Gastroesophageal sphincter (tissue), 4 donors: ENCODE measurements at regions not wholly inside any gene's neighbourhood (a gene's known extent, or its start where the extent isn't known, plus 50 kb on each side); places are given as distances from the start of the nearest gene placed in this dataset.

Experiments
- ATAC-seq: fragments of 150-250 bp; one replicate; pipeline ENCODE4 v1.9.1; 2016; ENCODE audit warnings: mild to moderate bottlenecking, moderate library complexity
- H3K27ac ChIP-seq, 4 donors: fragments of 200-600 bp; sonication (generic) in 3 of 4; 1 replicate in 3 of 4; 2 replicates in 1 of 4; pipeline ENCODE4 v1.5.1; 2016 to 2019
- H3K27me3 ChIP-seq: fragments of 200-600 bp; sonication (generic); one replicate; pipeline ENCODE4 v1.5.1; 2019
- H3K36me3 ChIP-seq, 2 donors: fragments of 200-600 bp; sonication (generic); one replicate each; pipeline ENCODE4 v1.5.1; 2019; ENCODE audit warnings: control low read depth in 1 of 2
- H3K4me1 ChIP-seq, 3 donors: fragments of 200-600 bp; sonication (generic); 1 replicate in 2 of 3; 2 replicates in 1 of 3; pipeline ENCODE4 v1.5.1; 2016 to 2019; ENCODE audit warnings: control low read depth in 2 of 3
- H3K4me3 ChIP-seq, 2 donors: fragments of 200-600 bp; sonication (generic); one replicate each; pipeline ENCODE4 v1.5.1; 2019; ENCODE audit warnings: mild to moderate bottlenecking in 1 of 2, moderate library complexity in 1 of 2
- H3K9me3 ChIP-seq, 3 donors: fragments of 200-600 bp; sonication (generic); one replicate each; pipeline ENCODE4 v1.5.1; 2017 to 2019; ENCODE audit warnings: control low read depth in 2 of 3
- EP300 ChIP-seq: sonication (generic); formaldehyde crosslinking; IDR thresholded peaks from one replicate; pipeline ENCODE4 v1.6.1; 2017; ENCODE audit warnings: antibody characterized with exemption, mild to moderate bottlenecking
- POLR2A ChIP-seq, 2 donors: fragments of 450-650 bp; IDR thresholded peaks; one replicate each; pipeline ENCODE4 v1.6.1; 2017; ENCODE audit warnings: antibody characterized with exemption in 2 of 2, mild to moderate bottlenecking in 2 of 2, moderate library complexity in 1 of 2
- POLR2AphosphoS5 ChIP-seq: sonication (generic); formaldehyde crosslinking; IDR thresholded peaks from one replicate; pipeline ENCODE4 v1.6.1; 2017; ENCODE audit warnings: antibody characterized with exemption
- WGBS, 2 donors: methylation state at CpG; one replicate each; pipeline ENCODE4 v1.1.5; 2018; ENCODE audit warnings: low coverage in 1 of 2; 5-methylcytosine and 5-hydroxymethylcytosine counted together
- TF ChIP-seq, protein P1 (sequence below), 4 experiments: fragments of 200-600 bp in 2 of 4; fragments of 450-650 bp in 2 of 4; sonication (generic) in 1 of 4; IDR thresholded peaks; one replicate each; pipeline ENCODE4 v1.5.1; 2017 to 2019; ENCODE audit warnings: antibody characterized with exemption in 4 of 4, mild to moderate bottlenecking in 2 of 4, moderate library complexity in 2 of 4

DNA sequence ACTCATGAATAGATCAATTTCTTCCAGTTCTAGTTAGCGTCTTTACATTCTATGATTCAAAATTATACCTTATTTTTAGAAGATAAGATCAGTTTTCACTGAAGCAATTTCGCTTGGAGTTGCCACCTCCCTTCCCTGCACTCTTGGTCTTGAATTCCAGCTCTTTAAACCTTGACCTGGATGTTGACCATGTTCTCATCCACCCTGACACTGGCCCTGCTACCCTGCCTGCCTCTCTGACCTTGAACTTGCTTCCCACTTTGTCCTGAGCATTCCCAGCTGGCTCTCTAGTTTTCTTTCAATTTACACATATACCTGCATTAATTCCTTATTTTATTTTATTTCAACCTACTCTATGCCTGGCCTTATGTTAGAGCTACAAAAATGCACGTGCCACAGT is 274.9 kb upstream of the IGFBP3 start:
- Histone ChIP-seq H3K9me3 (no peaks in the 10 kb centered on the region), H3K27me3 (no peaks in the 10 kb centered on the region), H3K27ac (no peak overlapping the region), H3K4me1 (no peaks in the 10 kb centered on the region), H3K36me3 (no peaks in the 10 kb centered on the region), H3K4me3 (no peak overlapping the region)
- 83 to 85% methylated on average over 2 to 3 of the region's 3 CpGs for WGBS, 2 donors
- TF ChIP-seq, protein P1, sequence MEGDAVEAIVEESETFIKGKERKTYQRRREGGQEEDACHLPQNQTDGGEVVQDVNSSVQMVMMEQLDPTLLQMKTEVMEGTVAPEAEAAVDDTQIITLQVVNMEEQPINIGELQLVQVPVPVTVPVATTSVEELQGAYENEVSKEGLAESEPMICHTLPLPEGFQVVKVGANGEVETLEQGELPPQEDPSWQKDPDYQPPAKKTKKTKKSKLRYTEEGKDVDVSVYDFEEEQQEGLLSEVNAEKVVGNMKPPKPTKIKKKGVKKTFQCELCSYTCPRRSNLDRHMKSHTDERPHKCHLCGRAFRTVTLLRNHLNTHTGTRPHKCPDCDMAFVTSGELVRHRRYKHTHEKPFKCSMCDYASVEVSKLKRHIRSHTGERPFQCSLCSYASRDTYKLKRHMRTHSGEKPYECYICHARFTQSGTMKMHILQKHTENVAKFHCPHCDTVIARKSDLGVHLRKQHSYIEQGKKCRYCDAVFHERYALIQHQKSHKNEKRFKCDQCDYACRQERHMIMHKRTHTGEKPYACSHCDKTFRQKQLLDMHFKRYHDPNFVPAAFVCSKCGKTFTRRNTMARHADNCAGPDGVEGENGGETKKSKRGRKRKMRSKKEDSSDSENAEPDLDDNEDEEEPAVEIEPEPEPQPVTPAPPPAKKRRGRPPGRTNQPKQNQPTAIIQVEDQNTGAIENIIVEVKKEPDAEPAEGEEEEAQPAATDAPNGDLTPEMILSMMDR (IDR thresholded peaks at IDR 0.05) = no peak
- no peak for TF ChIP-seq EP300
- no peak for TF ChIP-seq POLR2A (IDR thresholded peaks at IDR 0.05)
- TF ChIP-seq POLR2AphosphoS5 = no peak
- no peak for ATAC-seq

DNA sequence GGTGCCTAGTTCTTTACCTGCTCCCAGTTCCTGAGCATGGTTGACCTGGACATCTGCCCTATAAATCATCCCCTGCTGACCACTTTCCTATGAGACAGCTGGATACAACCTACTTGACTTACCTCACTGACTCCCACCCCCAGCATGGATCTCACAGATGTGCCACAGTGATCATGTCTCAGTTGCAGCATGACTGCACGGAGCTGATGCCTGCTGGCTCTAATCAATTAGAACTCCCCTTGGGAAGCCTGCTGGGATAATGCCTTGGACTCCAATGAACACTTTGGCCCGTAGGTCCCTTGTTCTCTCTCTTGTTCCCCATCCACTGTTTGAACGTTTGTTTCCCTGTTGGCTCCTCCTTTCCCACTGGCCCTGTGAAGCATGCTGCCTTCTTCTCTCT is 271.2 kb upstream of the IGFBP3 start:
- ATAC-seq = no peak
- H3K27me3 ChIP-seq = no peaks in the 10 kb centered on the region
- no peak overlapping the region for H3K27ac ChIP-seq
- no peaks in the 10 kb centered on the region for H3K36me3 ChIP-seq
- TF ChIP-seq POLR2A (IDR thresholded peaks at IDR 0.05) = no peak
- TF ChIP-seq, protein P1 (IDR thresholded peaks at IDR 0.05) = no peak
- TF ChIP-seq POLR2AphosphoS5 = no peak
- 50 to 71% methylated on average over 3 of the region's 3 CpGs for WGBS, 2 donors
- H3K4me3 ChIP-seq = no peak overlapping the region
- H3K9me3 ChIP-seq = no peaks in the 10 kb centered on the region
- no peaks in the 10 kb centered on the region for H3K4me1 ChIP-seq

DNA sequence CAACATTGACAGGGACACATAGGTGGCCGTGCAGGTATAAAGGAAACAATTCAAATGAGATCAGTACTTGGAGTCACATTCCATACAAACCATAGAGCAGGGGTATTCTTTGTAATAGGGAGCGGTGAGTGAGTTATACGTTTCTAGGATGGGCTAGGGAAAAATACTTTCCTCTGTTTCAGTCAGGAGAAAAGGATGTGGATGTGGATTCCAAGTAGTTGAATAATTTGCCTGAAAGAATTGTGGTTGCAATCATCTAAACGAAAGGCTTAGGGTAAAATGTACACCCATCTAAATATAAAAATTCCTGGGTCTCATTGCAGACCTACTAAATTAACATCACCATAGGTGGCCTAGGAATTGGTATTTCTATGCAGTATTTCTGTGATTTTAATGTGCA is 270.7 kb upstream of the IGFBP3 start:
- no peaks in the 10 kb centered on the region for H3K36me3 ChIP-seq
- H3K9me3 ChIP-seq = no peaks in the 10 kb centered on the region
- TF ChIP-seq, protein P1 (IDR thresholded peaks at IDR 0.05) = no peak
- no peak for TF ChIP-seq POLR2A (IDR thresholded peaks at IDR 0.05)
- TF ChIP-seq POLR2AphosphoS5 = no peak
- TF ChIP-seq EP300 = no peak
- no peak for ATAC-seq
- H3K4me1 ChIP-seq = no peaks in the 10 kb centered on the region
- H3K27ac ChIP-seq = no peak overlapping the region
- H3K4me3 ChIP-seq = no peak overlapping the region
- H3K27me3 ChIP-seq = no peaks in the 10 kb centered on the region
- WGBS, 2 donors = 77 to 81% methylated on average over 4 of the region's 4 CpGs

DNA sequence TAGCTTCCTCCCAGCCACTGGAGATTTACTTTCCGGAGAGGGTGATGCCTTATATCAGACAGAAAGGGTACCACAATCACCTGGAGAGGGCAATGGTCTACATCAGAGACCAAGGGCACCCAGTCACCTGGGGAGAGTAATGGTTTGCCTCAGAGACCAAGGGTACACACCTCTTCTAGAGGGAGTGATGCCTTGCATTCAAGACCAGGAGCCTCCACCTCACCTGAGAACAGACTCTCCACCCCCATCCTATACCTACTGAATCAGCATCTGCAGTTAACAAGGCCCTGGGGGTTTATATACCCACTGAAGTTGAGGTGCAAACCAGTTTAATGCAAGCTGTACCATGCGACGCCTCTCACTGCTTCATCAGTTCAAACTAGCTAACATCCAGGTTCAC is 270.2 kb upstream of the IGFBP3 start:
- H3K4me1 ChIP-seq = no peaks in the 10 kb centered on the region
- 95 to 100% methylated on average over 2 to 3 of the region's 3 CpGs for WGBS, 2 donors
- no peaks in the 10 kb centered on the region for H3K9me3 ChIP-seq
- TF ChIP-seq POLR2A (IDR thresholded peaks at IDR 0.05) (no peak), EP300 (no peak), POLR2AphosphoS5 (no peak)
- H3K27ac ChIP-seq = no peak overlapping the region
- no peaks in the 10 kb centered on the region for H3K36me3 ChIP-seq
- ATAC-seq = no peak
- H3K4me3 ChIP-seq = no peak overlapping the region
- H3K27me3 ChIP-seq = no peaks in the 10 kb centered on the region

DNA sequence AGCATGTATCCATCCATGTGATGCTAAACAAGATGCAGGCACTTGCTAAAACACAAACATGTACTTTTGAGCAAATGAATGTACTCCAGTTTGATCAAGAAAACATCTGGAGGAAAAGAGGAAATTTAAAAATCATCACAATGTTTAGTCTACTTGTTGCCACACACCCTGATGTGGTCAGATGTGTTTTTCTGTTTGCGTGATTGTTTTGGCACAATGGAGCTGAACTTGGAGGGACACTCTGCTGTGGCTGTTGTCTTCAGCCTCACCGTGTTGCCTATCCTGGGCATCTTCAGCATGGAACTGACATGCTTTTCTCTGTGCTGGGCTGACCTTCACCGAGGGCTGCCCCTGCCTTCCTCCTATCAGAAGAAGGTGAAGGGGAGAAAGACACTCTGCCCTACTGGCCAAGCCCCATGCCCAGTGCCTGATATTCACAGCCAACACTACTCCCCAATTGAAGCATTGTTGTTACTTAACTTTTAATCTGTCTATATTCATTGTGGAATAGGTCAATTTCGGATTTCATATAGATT is 268.3 kb upstream of the IGFBP3 start:
- Histone ChIP-seq H3K9me3 (no peaks in the 10 kb centered on the region), H3K4me3 (no peak overlapping the region), H3K27me3 (no peaks in the 10 kb centered on the region), H3K36me3 (no peaks in the 10 kb centered on the region), H3K4me1 (no peaks in the 10 kb centered on the region), H3K27ac (no peak overlapping the region)
- WGBS, 2 donors = 82 to 91% methylated on average over 3 to 4 of the region's 4 CpGs
- TF ChIP-seq POLR2A (IDR thresholded peaks at IDR 0.05) (no peak), POLR2AphosphoS5 (no peak), EP300 (no peak)
- TF ChIP-seq, protein P1 (IDR thresholded peaks at IDR 0.05) = no peak
- no peak for ATAC-seq
